ENCODE measurements at regions not wholly inside any gene's neighbourhood (a gene's known extent, or its start where the extent isn't known, plus 50 kb on each side); places are given as distances from the start of the nearest gene placed in this dataset.

GRCh38 chr9:30239878-30240277 is 2144.6 kb upstream of the ACO1 start:
- Histone ChIP-seq H3K4me2 (ENCODE audit: insufficient read depth, low read length) (no peak overlapping the region), H3K9me1 (ENCODE audit: control insufficient read depth, insufficient read depth, low read length) (no peaks in the 10 kb centered on the region), H2AFZ (ENCODE audit: low read depth, low read length) (no peak overlapping the region), H3K27me3 (ENCODE audit: control insufficient read depth in 2 of 2, insufficient read depth in 2 of 2, low read length in 2 of 2) (no peaks in the 10 kb centered on the region), H3K9me3 (replicated peaks; ENCODE audit: control insufficient read depth, insufficient read depth, low read depth, low read length) (no peaks in the 10 kb centered on the region), H3K27ac (ENCODE audit: extremely low read depth, low read depth, low read length) (no peak overlapping the region), H3K9ac (ENCODE audit: insufficient read depth in 1 of 2, low read depth in 2 of 2, low read length in 2 of 2) (no peak overlapping the region), H4K20me1 (replicated peaks; ENCODE audit: control insufficient read depth, insufficient read depth, low read length) (no peaks in the 10 kb centered on the region), H3K36me3 (ENCODE audit: control insufficient read depth, insufficient read depth, low read length) (no peaks in the 10 kb centered on the region), H3K4me3 (no peak overlapping the region), H3K79me2 (ENCODE audit: control insufficient read depth, insufficient read depth, low read length) (no peaks in the 10 kb centered on the region), H3K4me1 (replicated peaks in 1 of 2; ENCODE audit: control insufficient read depth in 2 of 2, insufficient read depth in 2 of 2, low read length in 2 of 2) (no peaks in the 10 kb centered on the region)
- ATAC-seq: no peak
- no CpG with 5 or more reads among the region's 2 CpGs for WGBS (ENCODE audit: insufficient coverage, low coverage, missing lambda C conversion rate)
- no peak for FAIRE-seq
- intact Hi-C loops (cut with micrococcal nuclease) (no loop called here), in situ Hi-C loops (cut with MboI) (no loop called here)
- no TSS peak for BruUV-seq (replicated peaks)
- ChIA-PET POLR2A (no interaction called here), CTCF (ENCODE audit: low intra/inter-chr PET ratio) (no interaction called here)
- TF ChIP-seq MNT (conservative IDR thresholded peaks at IDR 0.05) (no peak), E2F6 (IDR thresholded peaks at IDR 0.05; ENCODE audit: borderline replicate concordance in 1 of 2, extremely low read depth in 1 of 2, insufficient read depth in 1 of 2, insufficient read length in 1 of 2, low read depth in 1 of 2, low read length in 1 of 2, poor library complexity in 1 of 2, severe bottlenecking in 1 of 2) (no peak), TAF1 (IDR thresholded peaks at IDR 0.05; ENCODE audit: control insufficient read depth, extremely low read depth, insufficient read depth, low read length, severe bottlenecking) (no peak), MAFG (tag; conservative IDR thresholded peaks at IDR 0.05) (no peak), DACH1 (IDR thresholded peaks at IDR 0.05; ENCODE audit: partially characterized antibody) (no peak), ZBTB11 (CRISPR knock-in tag; IDR thresholded peaks at IDR 0.05) (no peak), MCM5 (IDR thresholded peaks at IDR 0.05; ENCODE audit: low read depth) (no peak), NR3C1 (CRISPR knock-in tag; IDR thresholded peaks at IDR 0.05) (no peak), ATF4 (CRISPR knock-in tag; IDR thresholded peaks at IDR 0.05) (no peak), KDM1A (IDR thresholded peaks at IDR 0.05) (no peak), HNRNPH1 (optimal IDR thresholded peaks at IDR 0.05; ENCODE audit: low read depth, low read length) (no peak), HEY1 (CRISPR knock-in tag; IDR thresholded peaks at IDR 0.05; ENCODE audit: borderline replicate concordance) (no peak), RUNX1 (IDR thresholded peaks at IDR 0.05; ENCODE audit: low read depth) (no peak), USF1 (CRISPR knock-in tag; IDR thresholded peaks at IDR 0.05) (no peak)
- DNase-seq (ENCODE audit: extremely low read depth in 1 of 4, low spot score in 3 of 4): no peak

All from K562 (cell line).